ENCODE measurements at regions not wholly inside any gene's neighbourhood (a gene's known extent, or its start where the extent isn't known, plus 50 kb on each side); places are given as distances from the start of the nearest gene placed in this dataset.
A peak's percentile ranks its signal among the peaks of the same experiment; 100 is the strongest.

GRCh38 chr18:75158465-75159237 is 50.3 kb downstream of the PTGR3 start:
- TF ChIP-seq, protein P1, sequence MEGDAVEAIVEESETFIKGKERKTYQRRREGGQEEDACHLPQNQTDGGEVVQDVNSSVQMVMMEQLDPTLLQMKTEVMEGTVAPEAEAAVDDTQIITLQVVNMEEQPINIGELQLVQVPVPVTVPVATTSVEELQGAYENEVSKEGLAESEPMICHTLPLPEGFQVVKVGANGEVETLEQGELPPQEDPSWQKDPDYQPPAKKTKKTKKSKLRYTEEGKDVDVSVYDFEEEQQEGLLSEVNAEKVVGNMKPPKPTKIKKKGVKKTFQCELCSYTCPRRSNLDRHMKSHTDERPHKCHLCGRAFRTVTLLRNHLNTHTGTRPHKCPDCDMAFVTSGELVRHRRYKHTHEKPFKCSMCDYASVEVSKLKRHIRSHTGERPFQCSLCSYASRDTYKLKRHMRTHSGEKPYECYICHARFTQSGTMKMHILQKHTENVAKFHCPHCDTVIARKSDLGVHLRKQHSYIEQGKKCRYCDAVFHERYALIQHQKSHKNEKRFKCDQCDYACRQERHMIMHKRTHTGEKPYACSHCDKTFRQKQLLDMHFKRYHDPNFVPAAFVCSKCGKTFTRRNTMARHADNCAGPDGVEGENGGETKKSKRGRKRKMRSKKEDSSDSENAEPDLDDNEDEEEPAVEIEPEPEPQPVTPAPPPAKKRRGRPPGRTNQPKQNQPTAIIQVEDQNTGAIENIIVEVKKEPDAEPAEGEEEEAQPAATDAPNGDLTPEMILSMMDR (IDR thresholded peaks at IDR 0.05), result no peak
- no peak for TF ChIP-seq POLR2A (IDR thresholded peaks at IDR 0.05)
- 65% methylated on average over 5 of the region's 24 CpGs for WGBS (ENCODE audit: insufficient coverage, low coverage, low lambda C conversion rate, missing lambda C conversion rate)
- DNase-seq (peak in 1 of 3 donors; percentile 33), ATAC-seq (no peak)
- intact Hi-C loops (cut with DNase I), result no loop called here
- Histone ChIP-seq H3K36me3 (no peaks in the 10 kb centered on the region), H3K27ac (no peak overlapping the region), H3K4me3 (no peak overlapping the region), H3K4me1 (no peaks in the 10 kb centered on the region), H3K27me3 (no peaks in the 10 kb centered on the region), H3K9me3 (no peaks in the 10 kb centered on the region)

GRCh38 chr18:75157851-75158250 is 51.1 kb downstream of the PTGR3 start:
- intact Hi-C loops (cut with DNase I), result no loop called here
- Histone ChIP-seq H3K36me3 (no peaks in the 10 kb centered on the region), H3K27ac (no peak overlapping the region), H3K27me3 (no peaks in the 10 kb centered on the region), H3K4me3 (no peak overlapping the region), H3K9me3 (no peaks in the 10 kb centered on the region), H3K4me1 (no peaks in the 10 kb centered on the region)
- no peak for ATAC-seq
- DNase-seq, result no peak
- no peak for TF ChIP-seq POLR2A (IDR thresholded peaks at IDR 0.05)
- TF ChIP-seq, protein P1 (IDR thresholded peaks at IDR 0.05), result no peak
- WGBS (ENCODE audit: insufficient coverage, low coverage, low lambda C conversion rate, missing lambda C conversion rate), result 87% methylated on average over 3 of the region's 12 CpGs

DNA sequence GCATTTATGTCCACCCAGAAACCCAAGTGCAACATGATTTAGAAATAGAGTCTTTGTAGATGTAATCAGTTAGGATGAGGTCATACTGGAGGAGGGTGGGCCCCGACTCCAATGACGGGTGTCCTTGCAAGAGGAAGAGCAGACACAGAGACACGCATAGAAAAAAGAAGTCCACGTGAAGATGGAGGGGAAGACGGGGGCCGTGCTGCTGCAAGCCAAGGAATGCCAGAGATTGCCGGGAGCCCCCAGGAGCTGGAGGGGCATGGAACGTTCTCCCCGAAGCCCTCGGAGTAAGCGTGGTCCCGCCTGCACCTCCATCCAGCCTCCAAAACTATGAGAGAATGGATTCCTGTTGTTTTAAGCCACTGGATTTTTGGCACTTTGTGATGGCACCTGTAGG is 51.6 kb downstream of the PTGR3 start:
- 87% methylated on average over 7 of the region's 12 CpGs for whole genome bisulfite sequencing (ENCODE audit: insufficient coverage, low coverage, low lambda C conversion rate, missing lambda C conversion rate)
- ATAC-seq (no peak), DNase-seq (no peak)
- Histone ChIP-seq H3K9me3 (no peaks in the 10 kb centered on the region), H3K27me3 (no peaks in the 10 kb centered on the region), H3K36me3 (no peaks in the 10 kb centered on the region), H3K27ac (no peak overlapping the region), H3K4me1 (no peaks in the 10 kb centered on the region), H3K4me3 (no peak overlapping the region)
- TF ChIP-seq, protein P1 (IDR thresholded peaks at IDR 0.05), result no peak
- TF ChIP-seq POLR2A (IDR thresholded peaks at IDR 0.05), result no peak
- intact Hi-C loops (cut with DNase I), result no loop called here

DNA sequence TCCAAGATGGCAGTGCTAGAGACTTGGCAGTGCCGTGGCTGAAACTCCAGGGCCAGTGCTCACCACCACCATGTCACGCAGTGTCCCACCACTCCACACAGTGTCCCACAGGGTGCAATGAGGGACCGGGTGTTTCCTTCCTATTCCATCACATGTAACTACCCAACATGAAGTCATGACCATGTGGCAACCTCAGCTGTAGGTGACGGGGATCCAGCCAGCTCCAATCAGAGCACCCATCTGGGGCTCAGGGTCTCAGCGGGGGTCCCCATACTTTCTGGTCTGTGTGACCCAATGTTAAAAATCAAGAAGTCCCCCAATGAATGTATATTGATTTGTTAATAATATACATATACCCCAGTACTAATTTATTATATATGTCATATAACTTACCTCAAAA is 52.1 kb downstream of the PTGR3 start:
- TF ChIP-seq, protein P1 (IDR thresholded peaks at IDR 0.05), result no peak
- TF ChIP-seq POLR2A (IDR thresholded peaks at IDR 0.05), result no peak
- intact Hi-C loops (cut with DNase I), result no loop called here
- WGBS (ENCODE audit: insufficient coverage, low coverage, low lambda C conversion rate, missing lambda C conversion rate), result 100% methylated on average over 2 of the region's 5 CpGs
- no peaks in the 10 kb centered on the region for H3K9me3 ChIP-seq
- no peak overlapping the region for H3K27ac ChIP-seq
- H3K4me3 ChIP-seq, result no peak overlapping the region
- ATAC-seq (no peak), DNase-seq (no peak)
- no peaks in the 10 kb centered on the region for H3K27me3 ChIP-seq
- no peaks in the 10 kb centered on the region for H3K36me3 ChIP-seq
- no peaks in the 10 kb centered on the region for H3K4me1 ChIP-seq
